Right lobe of liver (tissue), 6 donors: ENCODE measurements at regions not wholly inside any gene's neighbourhood (a gene's known extent, or its start where the extent isn't known, plus 50 kb on each side); places are given as distances from the start of the nearest gene placed in this dataset.

ENCODE experiments used
- ATAC-seq, 4 donors: fragments of 200-7000 bp; cut with Tn5 transposase; one replicate each; pipeline ENCODE4 v1.9.1; 2020; ENCODE audit warnings: mild to moderate bottlenecking in 4 of 4, moderate library complexity in 4 of 4
- DNase-seq, 3 donors: peaks; one replicate each; pipeline ENCODE4 v3.0.0-alpha.2; 2020
- H3K27ac ChIP-seq, 3 donors: fragments of 200-600 bp; one replicate each; pipeline ENCODE4 v1.8.0; 2022
- H3K27me3 ChIP-seq, 2 donors: fragments of 200-600 bp; one replicate each; pipeline ENCODE4 v1.8.0; 2022
- H3K36me3 ChIP-seq, 4 donors: fragments of 200-600 bp; sonication (generic) in 1 of 4; one replicate each; pipeline versions ENCODE4 v1.5.1 to v1.8.0; 2017 to 2022; ENCODE audit warnings: control low read depth in 1 of 4
- H3K4me1 ChIP-seq, 4 donors: fragments of 200-600 bp; sonication (generic) in 1 of 4; one replicate each; pipeline versions ENCODE4 v1.5.1 to v1.8.0; 2017 to 2022; ENCODE audit warnings: control low read depth in 1 of 4
- H3K4me3 ChIP-seq, 3 donors: fragments of 200-600 bp; one replicate each; pipeline ENCODE4 v1.8.0; 2022
- H3K9me3 ChIP-seq, 4 donors: fragments of 200-600 bp; sonication (generic) in 1 of 4; one replicate each; pipeline versions ENCODE4 v1.5.1 to v1.8.0; 2017 to 2022; ENCODE audit warnings: control low read depth in 1 of 4
- CTCF ChIP-seq, 4 donors: fragments of 200-600 bp in 3 of 4; fragments of 450-650 bp in 1 of 4; IDR thresholded peaks; one replicate each; pipeline versions ENCODE4 v1.5.1 to v1.8.0; 2016 to 2022; ENCODE audit warnings: antibody characterized with exemption in 4 of 4, mild to moderate bottlenecking in 2 of 4
- POLR2A ChIP-seq: fragments of 450-650 bp; IDR thresholded peaks from one replicate; pipeline ENCODE4 v1.6.1; 2017; ENCODE audit warnings: antibody characterized with exemption, mild to moderate bottlenecking
- WGBS: methylation state at CpG from one replicate; pipeline ENCODE4 v1.1.6; 2018; ENCODE audit warnings: low coverage, low lambda C conversion rate; ENCODE audit not compliant: insufficient coverage; ENCODE audit errors: missing lambda C conversion rate; 5-methylcytosine and 5-hydroxymethylcytosine counted together
- intact Hi-C, 2 donors: fragments of 100-400 bp; cut with DNase I; formaldehyde crosslinking; loops; one replicate each; pipeline versions ENCODE4 v1.11.2 to v1.14.1; 2022
- donor health status: DM: no; HTN: yes; CAD: no.
- donor health status: DM: no; HTN: no; CAD: no.
- donor health status: DM: no; HTN: no; CAD: no.
- donor health status: DM: no; HTN: yes; CAD: no.
- donor health status: DM: no; HTN: yes; CAD: no.

GRCh38 chr2:21310493-21310892, 186.7 kb downstream of the TDRD15 start:
- no peaks in the 10 kb centered on the region for H3K9me3 ChIP-seq
- intact Hi-C loops, result no loop called here
- DNase-seq (no peak), ATAC-seq (no peak)
- no peak overlapping the region for H3K27ac ChIP-seq
- H3K4me1 ChIP-seq, result no peaks in the 10 kb centered on the region
- H3K36me3 ChIP-seq, result no peaks in the 10 kb centered on the region
- H3K4me3 ChIP-seq, result no peak overlapping the region
- WGBS, result 5% methylated on average over 1 of the region's 1 CpG
- no peak for TF ChIP-seq CTCF (IDR thresholded peaks at IDR 0.05)
- TF ChIP-seq POLR2A, result no peak
- H3K27me3 ChIP-seq, result no peaks in the 10 kb centered on the region

- H3K9me3 ChIP-seq, result no peaks in the 10 kb centered on the region
- ATAC-seq, result no peak
- H3K27ac ChIP-seq, result no peak overlapping the region
- 79% methylated on average over 2 of the region's 2 CpGs for WGBS
- intact Hi-C loops, result no loop called here
- no peaks in the 10 kb centered on the region for H3K27me3 ChIP-seq
- H3K36me3 ChIP-seq, result no peaks in the 10 kb centered on the region
- H3K4me1 ChIP-seq, result peaks cover 0 to 12% (median 0%) of the 10 kb centered on the region in 4 donors
- H3K4me3 ChIP-seq, result no peak overlapping the region
- DNase-seq, result no peak
- no peak for TF ChIP-seq CTCF (IDR thresholded peaks at IDR 0.05)
- TF ChIP-seq POLR2A, result no peak
Observed at GRCh38 chr2:21314322-21314835, 190.6 kb downstream of the TDRD15 start.

GRCh38 chr2:21317131-21317530, 193.4 kb downstream of the TDRD15 start:
- Histone ChIP-seq H3K27ac (no peak overlapping the region), H3K4me1 (peaks cover 0 to 12% (median 0%) of the 10 kb centered on the region in 4 donors), H3K36me3 (no peaks in the 10 kb centered on the region), H3K9me3 (no peaks in the 10 kb centered on the region), H3K4me3 (no peak overlapping the region), H3K27me3 (no peaks in the 10 kb centered on the region)
- intact Hi-C loops, result no loop called here
- ATAC-seq (peak; percentile 47 to 72 (median 62)), DNase-seq (peak in 1 of 3 donors; percentile 45)
- TF ChIP-seq POLR2A, result no peak
- TF ChIP-seq CTCF (IDR thresholded peaks at IDR 0.05), result peak; percentile 51 to 77 (median 66)
- 18% methylated on average over 10 of the region's 10 CpGs for WGBS

GRCh38 chr2:21318263-21318662, 194.5 kb downstream of the TDRD15 start:
- intact Hi-C loops, result no loop called here

More at GRCh38 chr2:21318263-21318662, 194.5 kb downstream of the TDRD15 start:
- Histone ChIP-seq H3K9me3 (no peaks in the 10 kb centered on the region), H3K4me1 (peaks cover 0 to 12% (median 0%) of the 10 kb centered on the region in 4 donors), H3K4me3 (no peak overlapping the region), H3K36me3 (no peaks in the 10 kb centered on the region), H3K27me3 (no peaks in the 10 kb centered on the region), H3K27ac (no peak overlapping the region)
- no peak for DNase-seq
- TF ChIP-seq POLR2A, result no peak
- TF ChIP-seq CTCF (IDR thresholded peaks at IDR 0.05), result no peak
- WGBS, result 42% methylated on average over 2 of the region's 2 CpGs
- ATAC-seq, result peak; percentile 77 to 92 (median 82)
